GM12874 (cell line): ENCODE measurements at regions not wholly inside any gene's neighbourhood (a gene's known extent, or its start where the extent isn't known, plus 50 kb on each side); places are given as distances from the start of the nearest gene placed in this dataset.

Experiments used
- TF ChIP-seq, protein P1 (sequence below): IDR thresholded peaks from 2 replicates; pipeline ENCODE4 v1.5.1; 2011; ENCODE audit warnings: low read depth, mild to moderate bottlenecking, control low read depth, low read length, moderate library complexity; ENCODE audit not compliant: insufficient read depth

DNA sequence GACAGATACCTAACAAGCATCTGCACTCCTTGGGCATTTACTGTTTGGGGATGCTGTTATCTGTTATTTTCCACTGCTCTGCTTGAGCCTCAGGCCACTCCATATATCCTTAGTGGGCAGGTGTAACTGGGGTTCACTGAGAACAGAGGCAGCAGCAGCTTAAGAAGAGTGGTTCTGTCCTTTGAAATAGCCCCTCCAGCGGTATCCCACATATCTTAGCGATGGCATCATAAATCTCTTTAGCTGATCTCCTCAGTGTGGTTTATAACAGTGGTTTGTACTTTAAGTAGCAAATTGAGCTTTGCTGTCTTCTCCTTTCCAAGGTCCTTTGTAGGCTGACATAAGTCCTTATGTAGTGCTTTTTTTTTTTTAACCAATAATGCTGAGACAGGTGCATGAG, 79.7 kb upstream of the RPRM start:
- TF ChIP-seq, protein P1, sequence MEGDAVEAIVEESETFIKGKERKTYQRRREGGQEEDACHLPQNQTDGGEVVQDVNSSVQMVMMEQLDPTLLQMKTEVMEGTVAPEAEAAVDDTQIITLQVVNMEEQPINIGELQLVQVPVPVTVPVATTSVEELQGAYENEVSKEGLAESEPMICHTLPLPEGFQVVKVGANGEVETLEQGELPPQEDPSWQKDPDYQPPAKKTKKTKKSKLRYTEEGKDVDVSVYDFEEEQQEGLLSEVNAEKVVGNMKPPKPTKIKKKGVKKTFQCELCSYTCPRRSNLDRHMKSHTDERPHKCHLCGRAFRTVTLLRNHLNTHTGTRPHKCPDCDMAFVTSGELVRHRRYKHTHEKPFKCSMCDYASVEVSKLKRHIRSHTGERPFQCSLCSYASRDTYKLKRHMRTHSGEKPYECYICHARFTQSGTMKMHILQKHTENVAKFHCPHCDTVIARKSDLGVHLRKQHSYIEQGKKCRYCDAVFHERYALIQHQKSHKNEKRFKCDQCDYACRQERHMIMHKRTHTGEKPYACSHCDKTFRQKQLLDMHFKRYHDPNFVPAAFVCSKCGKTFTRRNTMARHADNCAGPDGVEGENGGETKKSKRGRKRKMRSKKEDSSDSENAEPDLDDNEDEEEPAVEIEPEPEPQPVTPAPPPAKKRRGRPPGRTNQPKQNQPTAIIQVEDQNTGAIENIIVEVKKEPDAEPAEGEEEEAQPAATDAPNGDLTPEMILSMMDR = no peak

DNA sequence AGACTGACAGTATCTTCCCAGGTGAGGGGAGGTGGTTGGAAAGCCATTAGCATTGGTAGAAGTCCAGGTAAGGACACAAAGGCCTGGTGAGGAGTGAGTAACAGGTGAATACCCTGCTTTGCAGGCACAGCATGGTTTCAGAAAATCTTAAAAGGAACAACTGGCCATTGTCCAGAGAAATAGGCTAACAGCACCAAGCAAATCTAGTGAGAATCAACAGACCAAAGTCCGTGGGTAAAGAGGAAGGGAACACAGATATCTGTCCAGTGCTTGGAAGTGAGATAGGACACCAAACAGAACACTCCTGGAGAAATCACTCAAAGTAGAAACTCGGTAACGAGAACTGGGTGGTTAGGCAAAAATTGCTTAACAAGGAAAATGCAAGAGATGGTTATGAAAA, 88.8 kb upstream of the RPRM start:
- TF ChIP-seq, protein P1 = no peak

DNA sequence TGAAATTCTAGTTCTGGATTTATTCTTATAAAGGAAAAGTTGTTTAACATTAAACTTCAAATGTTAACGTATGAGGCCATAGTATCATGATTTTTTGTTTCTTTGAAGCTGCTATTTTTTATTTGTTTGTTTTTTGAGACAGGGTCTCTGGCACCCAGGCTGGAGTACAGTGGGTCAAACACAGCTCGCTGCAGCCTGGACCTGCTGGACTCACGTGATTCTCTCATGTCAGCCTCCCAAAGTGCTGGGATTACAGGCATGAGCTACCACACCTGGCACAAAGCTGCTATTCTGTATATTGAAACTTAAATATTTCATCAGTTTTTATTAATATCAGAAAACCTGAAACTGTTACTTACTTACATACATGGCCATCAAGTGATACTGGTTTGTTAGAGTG, 89.5 kb upstream of the RPRM start:
- TF ChIP-seq, protein P1 = no peak

DNA sequence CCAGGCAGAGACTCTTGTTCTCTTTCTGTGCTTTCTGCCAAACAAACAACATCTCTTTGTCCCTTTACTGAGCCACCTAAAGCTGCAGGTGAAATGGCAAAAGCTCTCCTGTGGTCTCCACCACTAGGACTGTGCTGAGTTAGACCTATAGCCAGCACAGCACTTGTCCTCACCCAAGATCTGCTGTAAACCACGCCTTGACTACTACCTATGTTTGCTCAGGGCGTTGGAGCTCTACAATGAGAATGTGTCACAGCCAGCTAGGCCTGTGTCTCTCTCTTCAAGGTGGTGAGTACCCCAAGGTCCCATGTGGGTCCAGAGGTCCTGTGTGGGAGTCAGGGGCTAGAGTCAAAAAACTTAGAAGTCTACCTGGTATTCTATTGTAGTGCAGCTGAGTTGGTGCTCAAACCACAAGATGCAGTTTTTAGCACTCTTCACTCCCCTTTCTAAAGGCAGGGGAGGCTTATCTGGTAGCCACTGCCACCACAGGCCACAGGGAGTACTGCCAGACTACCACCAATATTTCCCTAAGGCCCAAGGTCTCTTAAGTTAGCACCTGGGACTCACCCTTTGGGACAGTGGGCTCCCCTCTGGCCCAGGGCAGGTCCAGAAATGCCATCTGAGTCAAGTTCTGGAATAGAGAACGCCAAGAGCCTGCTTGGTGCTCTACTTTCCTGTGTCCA, 96.8 kb upstream of the RPRM start:
- TF ChIP-seq, protein P1 = no peak

DNA sequence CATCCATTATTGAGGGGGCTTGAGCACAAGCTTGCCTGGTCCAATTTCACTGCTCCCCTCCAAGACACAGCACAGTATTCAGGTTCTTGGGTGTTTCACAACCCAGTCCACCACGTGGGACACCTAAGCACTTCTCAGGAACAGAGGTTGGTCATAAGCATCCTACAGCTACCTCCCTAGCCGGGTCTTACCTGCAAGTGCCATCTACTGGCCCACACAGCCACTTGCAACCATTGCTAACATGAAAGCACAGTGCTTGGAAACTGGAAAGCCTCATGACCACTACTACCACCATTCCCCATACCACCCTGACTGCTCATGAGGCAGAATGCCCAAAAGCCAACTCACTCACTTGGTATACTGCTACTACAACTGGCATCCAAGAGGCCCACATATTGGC, 105.7 kb upstream of the RPRM start:
- TF ChIP-seq, protein P1 = no peak

DNA sequence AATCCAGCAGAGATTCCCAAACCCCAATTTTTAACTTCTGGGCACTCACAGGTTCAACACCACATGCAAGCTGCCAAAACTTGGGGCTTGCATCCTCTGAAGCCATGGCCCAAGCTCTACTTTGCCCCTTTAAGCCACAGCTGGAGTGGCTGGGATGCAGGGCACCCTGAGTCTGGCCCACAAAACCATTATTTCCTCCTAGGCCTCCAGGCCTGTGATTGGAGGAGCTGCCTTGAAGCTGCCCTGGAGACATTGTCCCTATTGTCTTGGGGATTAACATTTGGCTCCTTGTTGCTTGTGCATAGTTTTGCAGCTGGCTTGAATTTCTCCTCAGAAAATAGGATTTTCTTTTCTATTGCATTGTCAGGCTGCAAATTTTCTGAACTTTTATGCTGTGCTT, 109.8 kb upstream of the RPRM start:
- TF ChIP-seq, protein P1 = no peak

DNA sequence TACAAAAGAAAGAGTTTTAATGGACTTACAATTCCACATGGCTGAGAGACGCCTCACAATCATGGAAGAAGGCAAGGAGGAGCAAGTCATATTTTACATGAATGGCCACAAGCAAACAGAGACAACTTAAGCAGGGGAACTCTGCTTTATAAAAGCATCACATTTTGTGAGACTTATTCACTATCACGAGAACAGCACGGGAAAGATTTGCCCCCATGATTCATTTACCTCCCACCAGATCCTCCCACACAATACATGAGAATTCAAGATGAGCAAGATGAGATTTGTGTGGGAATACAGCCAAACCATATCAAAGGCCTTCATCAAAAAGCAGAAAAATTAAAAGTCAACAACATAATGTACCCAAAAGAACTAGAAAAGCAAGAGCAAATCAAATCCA, 111.0 kb upstream of the RPRM start:
- TF ChIP-seq, protein P1 = no peak

DNA sequence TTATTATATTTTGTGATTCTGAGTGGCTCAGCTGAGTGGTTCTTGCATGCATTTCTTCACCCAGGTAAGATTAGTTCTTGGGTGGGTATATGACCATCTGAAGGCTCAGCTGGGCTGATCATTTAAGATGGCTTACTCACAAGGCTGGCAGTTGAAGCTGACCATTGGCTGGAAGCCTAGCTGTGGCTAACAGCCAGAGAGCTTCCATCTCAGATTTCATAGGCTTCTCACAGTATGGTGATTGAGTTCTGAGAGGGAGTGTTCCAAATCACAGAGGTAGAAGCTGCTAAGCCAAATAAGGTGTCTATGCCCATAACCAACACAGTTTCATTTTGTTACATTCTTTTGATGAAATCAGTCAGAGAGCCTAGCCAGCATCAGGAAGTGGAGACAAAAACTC, 117.4 kb upstream of the RPRM start:
- TF ChIP-seq, protein P1 = no peak
